Mammary epithelial cell (primary cell): ENCODE measurements at regions not wholly inside any gene's neighbourhood (a gene's known extent, or its start where the extent isn't known, plus 50 kb on each side); places are given as distances from the start of the nearest gene placed in this dataset.

Experiments
- CTCF ChIP-seq, 2 donors: IDR thresholded peaks in 1 of 2; conservative IDR thresholded peaks in 1 of 2; 2 replicates each; pipeline ENCODE4 v1.5.1; 2011 to 2012; ENCODE audit warnings: inconsistent platforms in 2 of 2, low read length in 2 of 2, mild to moderate bottlenecking in 2 of 2, control low read depth in 1 of 2, low read depth in 1 of 2; ENCODE audit not compliant: insufficient read depth in 1 of 2; ENCODE audit errors: extremely low read depth in 1 of 2
- EZH2 ChIP-seq: IDR thresholded peaks from 2 replicates; pipeline ENCODE4 v1.6.1; 2012; ENCODE audit warnings: low read length, inconsistent platforms, borderline replicate concordance

GRCh38 chr2:46841621-46842020, 74.0 kb downstream of the MCFD2 start:
- TF ChIP-seq EZH2 (no peak), CTCF (conservative IDR thresholded peaks at IDR 0.05 in 1 of 2, IDR thresholded peaks at IDR 0.05 in 1 of 2; ENCODE audit: extremely low read depth in 1 of 2, insufficient read depth in 1 of 2, low read depth in 1 of 2, low read length in 2 of 2) (no peak)
